Fibroblast of skin of right quadriceps (primary cell): ENCODE measurements at regions not wholly inside any gene's neighbourhood (a gene's known extent, or its start where the extent isn't known, plus 50 kb on each side); places are given as distances from the start of the nearest gene placed in this dataset.

Source experiments
- DNase-seq: peaks from one replicate; pipeline ENCODE4 v3.0.0-alpha.2; 2013

DNA sequence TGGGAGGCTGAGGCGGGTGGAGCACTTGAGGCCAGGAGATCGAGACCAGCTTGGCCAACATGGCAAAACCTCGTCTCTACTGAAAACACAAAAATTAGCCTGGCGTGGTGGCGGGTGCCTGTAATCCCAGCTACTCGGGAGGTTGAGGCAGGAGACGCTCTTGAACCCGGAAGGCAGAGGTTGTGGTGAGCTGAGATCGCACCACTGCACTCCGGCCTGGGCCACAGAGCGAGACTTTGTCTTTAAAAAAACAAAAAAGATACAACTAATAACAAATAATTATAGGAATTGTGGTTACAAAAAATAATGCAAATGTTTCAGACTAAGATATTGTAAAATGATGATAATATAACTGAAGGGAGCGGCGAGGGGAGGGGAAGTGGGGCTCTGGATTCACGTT is 90.3 kb upstream of the RTL6 start:
- no peak for DNase-seq

DNA sequence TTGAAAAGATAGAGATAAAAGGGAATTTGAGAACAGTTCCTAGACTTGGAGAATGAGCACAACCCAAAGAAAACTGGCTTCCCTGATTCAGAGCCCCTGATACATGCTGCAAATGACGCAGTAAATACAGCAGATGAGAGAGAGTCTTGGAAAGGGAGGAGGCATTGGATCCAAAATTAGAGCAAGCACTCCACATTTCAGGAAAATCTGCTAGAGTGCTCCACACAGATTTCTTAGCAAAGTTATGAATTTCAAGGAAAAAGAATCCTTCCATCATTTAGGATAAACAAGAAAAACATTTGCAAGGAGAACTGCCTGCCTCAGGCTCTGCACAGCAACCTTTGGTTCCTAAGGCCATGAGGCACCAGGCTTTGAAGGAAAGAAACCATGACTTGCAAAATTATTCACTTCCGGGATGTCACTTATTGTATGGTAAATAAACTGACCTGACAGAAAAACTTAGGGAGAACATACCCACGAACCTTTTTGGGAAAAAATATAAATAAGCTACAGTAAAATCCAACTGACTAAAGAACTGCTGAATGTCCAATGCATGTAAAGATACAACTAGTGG is 89.8 kb upstream of the RTL6 start:
- no peak for DNase-seq

DNA sequence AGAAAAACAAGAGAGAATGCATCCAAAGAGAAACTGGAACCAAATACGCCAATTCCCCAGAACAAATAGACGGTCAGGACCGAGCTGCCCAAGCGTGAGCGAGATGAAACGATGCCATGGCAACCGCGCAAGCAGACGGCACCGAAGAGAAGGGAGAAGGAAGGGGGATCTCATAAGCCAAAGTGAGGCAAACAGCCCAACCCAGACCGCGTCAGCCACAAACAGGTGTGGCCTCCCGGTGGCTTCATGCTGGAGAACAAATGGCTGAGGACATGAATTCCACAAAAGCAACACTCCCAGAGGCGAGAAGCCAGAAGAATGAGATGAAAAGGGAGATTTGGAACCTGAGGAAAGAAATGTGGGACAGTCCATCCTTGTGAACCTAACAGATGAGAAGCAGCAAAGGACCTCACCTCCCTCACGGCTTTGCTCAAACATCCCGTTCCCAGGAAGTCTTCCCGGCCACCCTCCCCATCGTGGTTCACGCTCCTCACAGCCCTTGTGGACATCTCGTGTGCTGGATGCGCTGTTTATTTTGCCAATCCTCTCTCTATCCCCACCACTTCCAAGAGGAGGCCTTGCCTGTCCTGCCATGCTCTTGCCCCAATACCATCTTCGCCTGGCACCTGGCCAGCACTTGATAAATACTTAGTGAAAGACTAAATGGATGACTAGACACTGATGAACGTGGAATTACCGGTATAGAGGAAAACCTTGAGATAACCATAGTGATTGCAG is 89.1 kb upstream of the RTL6 start:
- no peak for DNase-seq

DNA sequence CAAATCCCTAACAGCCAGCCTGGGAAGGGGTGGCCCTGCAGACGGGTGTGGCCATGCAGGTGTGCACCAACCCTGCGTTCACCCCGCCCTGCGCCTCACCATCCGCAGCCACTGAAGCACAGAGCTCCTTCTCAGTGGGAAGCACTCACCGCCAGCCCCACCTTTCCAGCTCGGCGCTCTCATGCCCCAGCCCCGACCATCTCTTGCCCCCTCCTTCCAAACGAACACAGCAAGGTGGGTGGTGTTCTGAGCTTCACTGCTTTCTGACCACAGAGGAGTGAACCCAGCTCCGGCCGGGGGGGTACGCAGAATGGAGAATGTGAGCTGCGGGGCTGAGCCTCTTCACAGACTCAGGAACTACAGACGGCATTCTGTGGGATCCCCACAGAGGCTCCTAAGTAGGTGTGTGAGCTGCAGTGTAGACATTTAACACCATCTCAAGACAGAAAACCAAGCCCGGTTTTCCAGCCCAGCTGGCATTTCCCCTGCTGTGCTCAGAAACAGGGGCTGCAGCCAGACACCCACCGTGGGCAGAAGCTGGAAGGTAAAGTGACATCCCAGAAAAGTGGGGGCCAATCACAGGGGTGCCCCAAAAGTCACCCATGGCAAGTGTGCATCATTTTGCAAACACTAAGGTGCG is 88.4 kb upstream of the RTL6 start:
- DNase-seq: no peak

DNA sequence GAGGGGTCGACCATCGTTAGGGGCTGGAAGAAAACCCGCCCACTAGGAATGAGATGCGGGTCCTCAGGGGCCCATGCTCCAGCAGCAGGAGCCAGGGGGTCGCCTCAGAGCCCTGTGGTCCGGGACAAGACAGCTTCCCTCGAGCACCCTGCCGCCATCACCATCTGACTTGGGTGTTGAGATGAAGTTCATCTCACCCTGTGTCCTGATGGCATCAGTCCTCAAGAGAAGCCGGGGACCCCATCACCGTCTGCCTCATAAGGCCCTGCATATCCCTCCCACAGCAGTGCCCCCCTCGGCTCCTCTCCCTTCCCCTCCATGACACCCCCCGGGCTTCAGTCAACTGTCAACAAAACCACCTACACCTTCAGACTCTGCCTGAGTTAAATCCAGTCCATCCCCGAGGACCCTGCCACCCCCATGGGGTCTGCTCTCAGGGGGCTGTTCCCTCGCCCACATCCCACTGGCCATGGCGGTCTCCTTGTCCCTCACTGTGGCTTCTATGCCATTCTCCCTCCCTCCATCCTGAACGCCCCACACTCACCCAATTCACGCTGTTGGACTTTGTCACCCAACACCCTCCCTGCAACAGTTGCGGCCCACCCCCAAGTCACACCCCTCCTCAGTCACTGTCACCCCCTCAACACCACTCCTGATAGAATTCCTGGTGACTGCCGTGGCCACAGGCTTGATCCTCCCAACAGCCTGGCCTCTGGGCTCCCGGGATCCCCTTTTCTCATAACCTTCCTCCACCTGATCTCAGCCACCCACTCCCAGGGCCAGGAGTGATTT is 87.7 kb upstream of the RTL6 start:
- no peak for DNase-seq

DNA sequence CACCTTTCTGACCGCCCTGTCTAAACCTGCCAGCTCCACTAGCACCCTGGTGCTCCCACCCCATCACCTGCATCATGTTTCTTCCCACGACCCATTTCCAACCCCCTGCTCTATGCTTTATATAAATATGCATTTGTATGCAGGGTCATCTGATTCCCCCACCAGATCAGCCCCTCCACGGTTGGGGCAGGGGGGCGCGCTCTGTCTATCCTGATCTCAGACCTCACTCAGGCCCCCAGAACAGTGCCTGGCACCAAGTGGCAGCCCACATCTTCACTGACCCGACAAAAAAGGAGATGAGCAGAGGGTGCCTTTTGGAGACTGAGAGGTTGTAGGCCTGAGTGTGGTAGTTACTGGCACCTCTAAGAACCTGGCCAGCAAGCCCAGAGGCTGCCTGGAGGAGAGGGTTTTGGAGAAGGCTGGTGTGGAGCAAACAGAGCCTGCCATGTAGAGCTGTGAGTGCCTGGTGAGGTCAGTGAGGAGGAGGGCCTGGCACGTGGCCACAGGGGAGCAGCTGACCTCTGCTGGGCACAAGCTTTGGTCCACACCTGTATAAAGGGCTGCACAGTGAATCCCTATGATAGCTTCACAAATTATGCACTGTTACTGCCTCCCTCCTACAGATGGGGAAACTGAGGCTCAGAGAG is 86.3 kb upstream of the RTL6 start:
- no peak for DNase-seq

DNA sequence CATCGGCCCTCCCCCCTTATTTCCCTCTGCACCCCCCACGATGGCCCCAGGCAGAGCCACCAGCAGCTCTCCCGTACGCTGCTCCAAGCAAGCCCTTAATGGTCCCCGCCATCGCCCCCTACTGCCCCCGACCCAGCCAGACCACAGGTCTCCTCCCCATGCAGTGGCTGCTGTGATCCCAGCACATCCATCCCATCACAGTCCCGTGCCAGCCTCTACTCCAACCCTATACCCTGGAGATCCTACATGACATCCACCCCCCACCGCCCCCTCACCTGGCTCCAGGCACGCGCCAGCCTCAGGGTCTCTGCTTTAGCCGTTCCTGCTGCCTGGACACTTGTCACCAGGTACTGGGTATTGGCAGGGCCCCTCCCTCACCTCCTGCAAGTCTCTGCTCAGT is 85.8 kb upstream of the RTL6 start:
- no peak for DNase-seq

DNA sequence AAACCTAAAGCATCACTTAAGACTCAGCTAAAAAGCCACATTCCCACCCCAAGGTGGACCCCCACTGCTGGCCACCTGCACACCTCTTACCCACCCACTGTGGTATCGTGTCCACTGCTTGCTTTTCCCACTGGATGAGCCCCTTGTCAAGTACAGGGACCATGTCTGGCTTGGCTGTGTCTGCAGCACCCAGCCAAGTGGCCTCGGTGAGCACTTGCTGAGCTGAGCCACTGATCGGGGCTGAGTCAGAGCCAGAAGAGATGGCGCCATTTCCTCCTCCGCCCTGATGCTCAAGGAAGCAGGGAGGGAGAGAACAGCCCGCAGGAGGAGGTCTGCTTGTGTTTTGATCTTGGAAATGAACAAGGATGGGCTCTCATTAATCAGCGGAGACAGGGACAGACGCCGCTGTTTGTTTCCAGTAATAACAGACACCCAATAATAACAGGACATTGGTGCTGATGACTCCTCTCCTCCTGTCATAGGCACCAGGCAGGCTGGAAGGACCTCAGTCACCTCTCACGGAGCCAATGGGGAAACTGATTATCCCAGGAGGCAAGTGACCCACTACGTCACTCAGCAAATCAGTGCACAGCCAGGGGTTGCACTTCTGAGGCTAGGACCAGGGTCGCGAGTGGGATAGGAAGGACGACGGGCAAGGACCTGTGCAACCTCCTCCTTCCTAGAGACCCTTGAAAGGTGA is 85.2 kb upstream of the RTL6 start:
- peak; percentile 6 for DNase-seq

DNA sequence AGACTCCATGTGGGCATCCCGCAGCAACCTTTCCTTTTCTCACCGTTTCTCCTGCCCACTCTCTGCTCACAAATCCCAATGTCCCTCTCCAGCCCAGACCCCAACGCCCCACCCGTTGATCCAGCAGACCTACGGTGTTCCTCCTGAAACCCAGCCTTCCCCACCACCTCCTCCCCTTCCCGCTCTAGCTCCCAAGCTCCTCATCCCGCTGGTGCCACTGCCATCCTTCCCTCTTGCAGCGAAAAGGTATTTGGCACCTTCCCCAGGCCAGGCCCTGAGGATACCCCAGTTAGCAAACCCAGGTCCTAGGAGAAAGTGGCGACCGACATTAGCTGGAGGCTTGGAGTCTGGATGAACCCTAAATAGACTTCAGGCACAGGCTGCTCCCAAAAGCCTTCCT is 84.0 kb upstream of the RTL6 start:
- no peak for DNase-seq

DNA sequence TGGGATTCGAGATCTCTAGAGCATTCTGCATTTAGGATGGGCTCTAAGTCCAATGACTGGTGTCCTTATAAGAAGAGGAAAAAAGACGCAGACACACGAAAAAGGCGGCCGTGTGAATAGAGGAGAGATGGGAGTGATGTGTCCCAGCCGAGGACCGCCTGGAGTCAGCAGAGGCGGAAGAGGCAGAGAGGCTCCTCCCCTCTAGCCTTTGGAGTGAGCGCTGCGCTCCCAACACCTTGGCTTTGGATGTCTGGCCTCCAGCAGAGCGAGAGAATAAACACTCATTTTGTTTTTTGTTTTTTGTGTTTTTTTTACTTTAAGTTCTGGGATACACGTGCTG is 83.0 kb upstream of the RTL6 start:
- DNase-seq: no peak

DNA sequence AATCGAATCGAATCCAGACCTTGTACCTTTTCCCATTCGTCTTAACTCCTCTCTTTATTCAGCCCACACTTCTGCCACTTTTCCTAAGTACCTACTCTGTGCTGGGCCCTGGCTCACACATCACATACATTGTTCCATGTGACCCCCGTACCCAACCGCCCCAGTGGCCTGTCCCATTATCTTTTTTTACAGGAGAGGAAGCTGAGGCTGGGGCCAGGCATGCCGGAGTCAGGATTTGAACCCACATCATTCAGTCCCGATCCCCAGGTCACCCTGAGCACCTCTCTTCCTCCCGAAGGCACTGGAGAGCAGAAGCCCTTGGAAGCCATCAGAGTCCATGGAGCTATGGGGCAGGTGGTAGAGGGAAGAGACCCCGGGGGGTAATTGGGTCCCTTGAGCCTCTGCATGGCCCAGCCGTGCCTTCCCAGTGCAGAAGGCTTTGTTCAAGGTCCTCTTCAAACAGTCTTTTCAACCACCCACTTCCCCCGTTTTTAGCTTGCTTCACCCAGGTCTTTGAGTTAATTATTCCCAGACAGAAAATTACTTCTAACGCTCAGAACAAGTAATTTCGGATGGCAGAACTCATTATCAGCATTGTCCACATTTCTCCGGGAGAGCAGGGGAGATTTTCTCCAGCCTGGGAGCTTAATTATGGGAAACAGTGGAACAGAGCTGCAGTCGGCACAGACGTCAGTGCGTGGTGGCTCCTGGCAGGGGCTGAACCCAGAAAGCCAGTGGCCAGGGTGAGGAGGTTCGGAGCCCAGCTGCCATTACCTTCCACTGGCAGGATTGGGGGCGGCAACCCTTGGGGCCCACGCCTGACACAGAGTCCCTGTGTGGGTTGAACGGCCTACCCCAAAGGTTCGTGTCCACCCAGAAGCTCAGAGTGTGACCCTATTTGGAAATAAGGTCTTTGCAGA is 82.4 kb upstream of the RTL6 start:
- DNase-seq: no peak

DNA sequence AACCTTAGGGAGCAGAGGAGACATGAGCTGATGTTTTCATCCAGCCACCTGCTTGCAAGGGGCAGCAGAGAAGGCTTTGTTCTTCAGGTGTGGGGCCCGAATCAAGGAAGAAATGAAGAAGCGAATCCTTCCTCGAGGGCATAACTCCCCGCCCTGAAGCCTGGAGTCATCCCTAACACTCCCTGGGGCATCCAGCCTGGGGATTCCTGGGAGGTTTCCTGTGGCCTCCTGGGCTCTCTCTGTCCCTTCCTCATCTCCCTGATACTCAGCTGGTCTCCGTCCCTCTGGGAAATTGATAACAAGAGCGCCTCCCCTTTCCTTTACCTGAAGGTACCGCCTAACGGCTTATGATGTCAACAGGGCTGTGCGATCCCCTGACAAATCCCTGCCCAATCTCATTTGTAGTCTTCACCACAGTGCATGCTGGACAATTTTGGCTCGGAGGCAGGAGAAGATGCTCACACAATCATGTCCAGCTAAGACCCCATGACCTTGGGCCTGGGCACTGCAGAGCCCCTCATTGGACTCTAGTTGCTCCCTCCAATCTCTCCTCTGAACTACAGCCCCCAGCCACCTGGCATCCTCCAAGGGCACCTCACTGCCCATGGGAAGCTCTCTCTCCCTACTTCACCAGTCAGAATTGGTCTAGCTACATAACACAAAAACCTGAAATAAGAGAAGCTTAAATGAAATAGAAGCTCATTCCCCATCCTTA is 80.6 kb upstream of the RTL6 start:
- no peak for DNase-seq

DNA sequence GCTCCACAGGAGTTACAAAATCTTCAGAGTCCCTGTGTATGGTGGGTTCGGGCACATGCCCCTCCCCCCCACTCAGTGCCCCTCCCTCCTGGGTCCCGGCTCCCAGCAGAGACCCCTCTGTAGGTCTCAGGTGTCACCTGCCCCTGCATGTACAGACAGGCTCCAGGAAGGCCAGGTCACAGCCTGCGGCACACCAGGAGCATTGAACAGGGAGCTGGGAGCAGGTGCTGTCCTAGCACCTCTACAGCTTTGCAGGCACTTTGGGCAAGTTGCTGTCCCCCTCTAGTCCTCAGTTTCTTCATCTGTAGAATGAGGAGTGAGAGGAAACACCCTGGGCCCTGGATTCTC is 80.1 kb upstream of the RTL6 start:
- no peak for DNase-seq

DNA sequence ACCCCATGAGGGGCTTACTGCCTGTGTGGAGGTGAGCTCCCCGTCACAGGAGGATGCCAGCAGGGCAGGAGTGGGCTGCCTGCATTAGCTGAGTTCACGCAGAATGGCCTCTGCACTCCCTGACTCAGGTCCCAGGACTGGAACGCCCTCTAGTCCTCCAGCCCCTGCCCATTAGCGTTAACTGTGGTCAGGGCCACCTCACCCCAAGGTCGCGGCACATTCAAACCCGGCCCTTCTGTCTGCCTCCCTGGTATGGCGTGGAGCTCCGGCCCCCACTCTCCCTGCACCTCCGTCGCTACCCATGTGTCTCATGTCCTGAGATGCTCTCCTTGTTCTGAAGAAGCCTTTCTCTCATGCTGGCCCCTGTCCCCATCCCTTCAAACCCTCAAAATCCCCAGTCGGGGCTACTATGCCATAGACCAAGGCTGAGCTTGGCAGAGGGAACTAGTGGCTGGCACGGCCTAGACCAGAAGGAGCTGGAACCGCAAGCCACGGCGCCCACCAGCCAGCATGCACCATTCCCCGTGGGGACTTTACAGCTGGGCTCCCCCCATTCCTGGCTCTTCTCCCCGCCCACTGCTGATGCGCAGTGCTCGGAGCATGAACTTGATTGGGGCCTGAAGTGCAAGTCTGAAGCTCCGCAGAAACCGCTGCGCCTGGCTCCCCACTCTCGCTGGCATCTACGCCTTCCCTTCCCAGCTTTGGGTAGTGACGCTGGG is 79.5 kb upstream of the RTL6 start:
- no peak for DNase-seq

DNA sequence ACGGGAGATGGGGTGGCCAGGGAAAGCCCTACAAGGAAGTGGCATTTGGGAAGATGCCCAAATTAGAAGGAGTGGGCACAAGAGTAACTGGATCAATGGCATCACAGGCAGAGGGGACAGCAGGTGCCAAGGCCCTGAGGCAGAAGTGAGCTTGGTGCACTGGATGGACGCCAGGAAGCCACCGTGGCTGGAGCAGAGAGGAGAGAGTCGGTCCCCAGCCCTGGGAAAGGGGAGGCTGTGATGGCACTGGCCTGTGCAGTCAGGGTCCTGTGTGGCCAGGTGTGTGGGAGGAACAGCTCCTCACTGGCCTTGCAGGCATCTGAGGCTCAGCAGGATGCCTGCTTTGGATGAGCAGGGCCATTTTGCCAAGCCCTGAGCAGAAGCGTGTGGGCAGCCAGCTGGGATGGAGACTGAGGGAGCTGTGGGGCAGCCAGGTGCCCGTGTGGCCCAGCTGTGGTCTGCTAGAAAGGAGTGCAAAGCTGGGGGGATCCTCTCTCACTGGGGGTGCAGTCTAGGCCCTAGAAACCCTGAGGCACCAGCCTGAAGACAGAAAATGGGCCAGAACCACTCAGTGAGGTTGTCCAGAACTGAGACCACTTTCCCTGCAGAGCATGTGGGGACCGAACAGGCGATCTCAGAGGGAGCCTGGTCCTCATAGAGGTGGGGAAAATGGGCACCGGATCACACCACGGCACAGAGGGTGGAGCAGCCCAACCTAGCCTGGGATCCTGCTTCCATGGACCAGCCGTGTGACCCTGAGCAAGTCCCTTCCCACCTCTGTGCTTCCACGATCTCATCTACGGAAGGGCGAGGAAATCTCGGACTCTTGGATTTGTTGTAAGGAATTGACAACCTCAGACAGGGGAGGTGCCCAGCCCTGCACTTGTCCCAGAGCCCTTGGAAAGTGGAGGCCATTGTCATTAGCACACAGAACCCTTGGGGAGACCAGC is 78.6 kb upstream of the RTL6 start:
- no peak for DNase-seq

DNA sequence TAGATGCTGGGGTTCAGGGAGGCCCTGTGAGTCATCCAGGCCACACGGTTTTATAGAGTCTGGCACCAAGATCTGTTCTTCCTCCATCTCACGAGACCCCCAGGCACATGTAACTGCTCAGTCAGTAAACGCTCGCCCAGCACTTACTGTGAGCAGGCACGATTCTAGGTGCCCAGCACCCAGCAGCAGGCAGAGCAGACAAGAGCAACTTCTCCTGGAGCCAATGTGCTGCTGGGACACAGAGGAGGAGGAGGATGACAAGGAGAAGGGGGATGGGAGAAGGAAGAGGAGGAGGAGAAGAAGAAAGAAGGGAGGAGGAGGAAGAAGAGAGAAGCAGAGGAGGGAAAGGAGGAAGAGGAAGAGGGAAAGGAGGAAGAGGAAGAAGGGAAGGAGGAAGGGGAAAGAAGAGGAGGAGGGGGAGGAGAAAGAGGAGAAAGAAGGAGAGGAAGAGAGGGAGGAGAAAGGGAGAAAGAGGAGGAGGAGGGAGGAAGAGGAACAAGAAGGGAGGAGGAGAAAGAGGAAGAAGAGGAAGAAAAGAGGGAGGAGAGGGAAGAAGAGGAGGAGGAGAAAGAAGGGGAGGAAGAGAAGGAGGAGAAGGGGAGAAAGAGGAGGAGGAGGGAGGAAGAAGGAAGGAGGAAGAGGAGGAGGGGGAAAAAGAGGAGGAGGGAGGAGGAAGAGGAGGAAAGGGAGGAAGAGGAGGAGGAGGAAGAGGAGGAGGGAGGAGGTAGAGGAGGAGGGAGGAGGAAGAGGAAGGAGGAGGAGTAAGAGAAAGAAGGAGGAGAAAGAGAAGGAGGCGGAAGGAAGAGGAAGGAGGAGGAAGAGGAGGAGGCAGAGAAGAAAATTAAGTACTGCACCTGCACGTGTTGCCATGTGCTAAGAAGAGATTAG is 77.6 kb upstream of the RTL6 start:
- DNase-seq: no peak

DNA sequence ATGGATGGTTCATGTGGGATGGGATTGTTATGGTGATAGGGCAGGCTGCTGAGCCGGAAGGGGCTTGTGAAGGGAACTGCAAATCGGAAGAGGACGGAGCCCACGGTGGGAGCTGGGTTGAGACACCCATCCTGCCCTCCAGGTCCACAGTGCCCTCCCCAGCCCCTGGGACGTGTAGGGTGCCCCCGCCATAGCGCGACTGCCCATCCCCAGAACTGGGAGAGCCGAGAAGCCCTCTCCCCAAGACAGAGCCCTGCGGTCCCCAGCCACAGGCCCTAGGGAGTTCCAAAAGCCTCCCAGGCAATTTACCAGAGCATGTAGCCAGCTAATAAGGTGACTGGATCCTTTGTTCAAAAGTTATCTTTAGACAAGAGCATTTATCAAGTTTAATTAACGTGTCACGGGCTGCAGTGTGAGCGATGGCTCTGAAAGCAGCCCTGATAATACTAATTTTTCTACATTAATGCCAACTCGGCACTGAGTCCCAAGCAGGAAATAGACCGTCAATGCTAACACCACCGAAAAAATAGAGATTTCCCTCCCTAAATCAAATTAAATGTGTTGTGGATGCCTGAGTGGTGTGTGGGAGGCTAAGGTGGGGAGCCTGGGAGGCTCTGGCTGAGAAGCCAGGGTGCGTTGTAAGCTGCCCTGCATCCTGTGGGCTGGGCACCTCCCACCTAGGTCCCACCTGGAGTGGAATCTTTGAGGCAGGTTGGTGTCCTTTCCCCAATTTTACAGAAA is 76.8 kb upstream of the RTL6 start:
- no peak for DNase-seq
